ENCODE measurements at regions not wholly inside any gene's neighbourhood (a gene's known extent, or its start where the extent isn't known, plus 50 kb on each side); places are given as distances from the start of the nearest gene placed in this dataset.
A peak's percentile ranks its signal among the peaks of the same experiment; 100 is the strongest.

- in situ Hi-C loops (cut with MboI; ENCODE audit: low sequenced_read_pairs), result no loop called here
- DNase-seq (ENCODE audit: low spot score in 2 of 2), result no peak
- no peaks in the 10 kb centered on the region for H3K36me3 ChIP-seq (replicated peaks)
- H3K27me3 ChIP-seq (ENCODE audit: low read depth), result no peaks in the 10 kb centered on the region
- H3K4me1 ChIP-seq, result no peaks in the 10 kb centered on the region
- no peak overlapping the region for H3K4me3 ChIP-seq
- H3K9me3 ChIP-seq, result no peaks in the 10 kb centered on the region
Measured at GRCh38 chr11:42598341-42598740, 713.5 kb upstream of the API5 start.

GRCh38 chr11:42620796-42621195 lies 691.0 kb upstream of the API5 start:
- Histone ChIP-seq H3K4me3 (no peak overlapping the region), H3K36me3 (replicated peaks) (no peaks in the 10 kb centered on the region), H3K9me3 (no peaks in the 10 kb centered on the region), H3K4me1 (no peaks in the 10 kb centered on the region), H3K27me3 (ENCODE audit: low read depth) (no peaks in the 10 kb centered on the region)
- in situ Hi-C loops (cut with MboI; ENCODE audit: low sequenced_read_pairs), result no loop called here
- no peak for DNase-seq (ENCODE audit: low spot score in 2 of 2)

- H3K27me3 ChIP-seq (ENCODE audit: low read depth), result no peaks in the 10 kb centered on the region
- H3K4me3 ChIP-seq, result no peak overlapping the region
- DNase-seq (ENCODE audit: low spot score in 2 of 2), result no peak
- no peaks in the 10 kb centered on the region for H3K9me3 ChIP-seq
- H3K36me3 ChIP-seq (replicated peaks), result no peaks in the 10 kb centered on the region
- in situ Hi-C loops (cut with MboI; ENCODE audit: low sequenced_read_pairs), result no loop called here
- no peaks in the 10 kb centered on the region for H3K4me1 ChIP-seq
Measured at GRCh38 chr11:42625757-42626665, 685.8 kb upstream of the API5 start.

GRCh38 chr11:42631220-42631843 lies 680.5 kb upstream of the API5 start:
- H3K9me3 ChIP-seq, result no peaks in the 10 kb centered on the region
- H3K27me3 ChIP-seq (ENCODE audit: low read depth), result no peaks in the 10 kb centered on the region
- peak; percentile 10 for DNase-seq (ENCODE audit: low spot score in 2 of 2)
- H3K4me3 ChIP-seq, result no peak overlapping the region
- in situ Hi-C loops (cut with MboI; ENCODE audit: low sequenced_read_pairs), result no loop called here
- no peaks in the 10 kb centered on the region for H3K4me1 ChIP-seq
- no peaks in the 10 kb centered on the region for H3K36me3 ChIP-seq (replicated peaks)

GRCh38 chr11:42646959-42647358 lies 664.8 kb upstream of the API5 start:
- 0 out of 2 replicates have a peak, but pooled peaks cover 2% of the 10 kb centered on the region for H3K27me3 ChIP-seq (ENCODE audit: low read depth)
- H3K4me1 ChIP-seq, result no peaks in the 10 kb centered on the region
- in situ Hi-C loops (cut with MboI; ENCODE audit: low sequenced_read_pairs), result no loop called here
- no peaks in the 10 kb centered on the region for H3K9me3 ChIP-seq
- H3K36me3 ChIP-seq (replicated peaks), result no peaks in the 10 kb centered on the region
- H3K4me3 ChIP-seq, result no peak overlapping the region
- no peak for DNase-seq (ENCODE audit: low spot score in 2 of 2)

GRCh38 chr11:42647993-42648392 lies 663.8 kb upstream of the API5 start:
- H3K4me3 ChIP-seq, result no peak overlapping the region
- no peaks in the 10 kb centered on the region for H3K36me3 ChIP-seq (replicated peaks)
- in situ Hi-C loops (cut with MboI; ENCODE audit: low sequenced_read_pairs), result no loop called here
- H3K27me3 ChIP-seq (ENCODE audit: low read depth), result 0 out of 2 replicates have a peak, but pooled peaks cover 2% of the 10 kb centered on the region
- no peak for DNase-seq (ENCODE audit: low spot score in 2 of 2)
- no peaks in the 10 kb centered on the region for H3K4me1 ChIP-seq
- H3K9me3 ChIP-seq, result no peaks in the 10 kb centered on the region

- H3K4me1 ChIP-seq, result no peaks in the 10 kb centered on the region
- DNase-seq (ENCODE audit: low spot score in 2 of 2), result no peak
- in situ Hi-C loops (cut with MboI; ENCODE audit: low sequenced_read_pairs), result no loop called here
- H3K36me3 ChIP-seq (replicated peaks), result no peaks in the 10 kb centered on the region
- no peaks in the 10 kb centered on the region for H3K9me3 ChIP-seq
- 0 out of 2 replicates have a peak, but pooled peaks cover 2% of the 10 kb centered on the region for H3K27me3 ChIP-seq (ENCODE audit: low read depth)
- H3K4me3 ChIP-seq, result no peak overlapping the region
Measured at GRCh38 chr11:42651621-42652020, 660.2 kb upstream of the API5 start.

GRCh38 chr11:42657169-42657568 lies 654.6 kb upstream of the API5 start:
- no peak for DNase-seq (ENCODE audit: low spot score in 2 of 2)
- no peaks in the 10 kb centered on the region for H3K27me3 ChIP-seq (ENCODE audit: low read depth)
- no peaks in the 10 kb centered on the region for H3K36me3 ChIP-seq (replicated peaks)
- H3K9me3 ChIP-seq, result no peaks in the 10 kb centered on the region
- no peaks in the 10 kb centered on the region for H3K4me1 ChIP-seq
- in situ Hi-C loops (cut with MboI; ENCODE audit: low sequenced_read_pairs), result no loop called here
- no peak overlapping the region for H3K4me3 ChIP-seq

GRCh38 chr11:42661942-42662341 lies 649.9 kb upstream of the API5 start:
- H3K4me1 ChIP-seq, result no peaks in the 10 kb centered on the region
- in situ Hi-C loops (cut with MboI; ENCODE audit: low sequenced_read_pairs), result no loop called here
- H3K36me3 ChIP-seq (replicated peaks), result no peaks in the 10 kb centered on the region
- no peaks in the 10 kb centered on the region for H3K27me3 ChIP-seq (ENCODE audit: low read depth)
- DNase-seq (ENCODE audit: low spot score in 2 of 2), result no peak
- no peaks in the 10 kb centered on the region for H3K9me3 ChIP-seq
- no peak overlapping the region for H3K4me3 ChIP-seq

GRCh38 chr11:42669248-42669976 lies 642.4 kb upstream of the API5 start:
- Histone ChIP-seq H3K9me3 (no peaks in the 10 kb centered on the region), H3K4me3 (no peak overlapping the region), H3K36me3 (replicated peaks) (no peaks in the 10 kb centered on the region), H3K27me3 (ENCODE audit: low read depth) (no peaks in the 10 kb centered on the region), H3K4me1 (no peaks in the 10 kb centered on the region)
- DNase-seq (ENCODE audit: low spot score in 2 of 2), result no peak
- in situ Hi-C loops (cut with MboI; ENCODE audit: low sequenced_read_pairs), result no loop called here

- no peak for DNase-seq (ENCODE audit: low spot score in 2 of 2)
- in situ Hi-C loops (cut with MboI; ENCODE audit: low sequenced_read_pairs), result no loop called here
- Histone ChIP-seq H3K36me3 (replicated peaks) (no peaks in the 10 kb centered on the region), H3K4me3 (no peak overlapping the region), H3K9me3 (no peaks in the 10 kb centered on the region), H3K27me3 (ENCODE audit: low read depth) (no peaks in the 10 kb centered on the region), H3K4me1 (no peaks in the 10 kb centered on the region)
Measured at GRCh38 chr11:42674436-42674835, 637.4 kb upstream of the API5 start.

GRCh38 chr11:42707541-42707940 lies 604.3 kb upstream of the API5 start:
- H3K9me3 ChIP-seq, result no peaks in the 10 kb centered on the region
- no peak for DNase-seq (ENCODE audit: low spot score in 2 of 2)

GRCh38 chr11:42709216-42709615 lies 602.6 kb upstream of the API5 start:
- H3K27me3 ChIP-seq (ENCODE audit: low read depth), result no peaks in the 10 kb centered on the region
- no peak overlapping the region for H3K4me3 ChIP-seq
- H3K9me3 ChIP-seq, result no peaks in the 10 kb centered on the region
- no peak for DNase-seq (ENCODE audit: low spot score in 2 of 2)
- no peaks in the 10 kb centered on the region for H3K4me1 ChIP-seq
- in situ Hi-C loops (cut with MboI; ENCODE audit: low sequenced_read_pairs), result no loop called here
- no peaks in the 10 kb centered on the region for H3K36me3 ChIP-seq (replicated peaks)

More at GRCh38 chr11:42707541-42707940, 604.3 kb upstream of the API5 start:
- Histone ChIP-seq H3K27me3 (ENCODE audit: low read depth) (no peaks in the 10 kb centered on the region), H3K4me1 (no peaks in the 10 kb centered on the region), H3K36me3 (replicated peaks) (no peaks in the 10 kb centered on the region), H3K4me3 (no peak overlapping the region)
- in situ Hi-C loops (cut with MboI; ENCODE audit: low sequenced_read_pairs), result no loop called here

- H3K27me3 ChIP-seq (ENCODE audit: low read depth), result no peaks in the 10 kb centered on the region
- no peak for DNase-seq (ENCODE audit: low spot score in 2 of 2)
- H3K9me3 ChIP-seq, result no peaks in the 10 kb centered on the region
- no peak overlapping the region for H3K4me3 ChIP-seq
- in situ Hi-C loops (cut with MboI; ENCODE audit: low sequenced_read_pairs), result no loop called here
- no peaks in the 10 kb centered on the region for H3K4me1 ChIP-seq
- H3K36me3 ChIP-seq (replicated peaks), result no peaks in the 10 kb centered on the region
Measured at GRCh38 chr11:42713279-42713678, 598.5 kb upstream of the API5 start.
